A673 (cell line): ENCODE measurements at regions not wholly inside any gene's neighbourhood (a gene's known extent, or its start where the extent isn't known, plus 50 kb on each side); places are given as distances from the start of the nearest gene placed in this dataset.

Experiments used
- BruUV-seq: library from RNA; stranded (reverse); fragments of 400-500 nt; replicated peaks from 2 replicates; lab custom pipeline; 2021; lab: Mats Ljungman, UMichigan
- CTCF ChIA-PET: fragments of 300-600 bp; sonication (Branson Sonifier 250); formaldehyde crosslinking; loops from one replicate; lab custom pipeline; 2022; ENCODE audit warnings: antibody characterized with exemption; lab: Charles Lee
- POLR2A ChIA-PET: fragments of 300-600 bp; sonication (Branson Sonifier 250); formaldehyde crosslinking; loops from one replicate; lab custom pipeline; 2022; ENCODE audit warnings: antibody characterized with exemption; ENCODE audit not compliant: low non-redundant PET; lab: Charles Lee
- DNase-seq: peaks from one replicate; pipeline ENCODE4 v3.0.0-alpha.2; 2015; ENCODE audit warnings: low spot score
- H3K27ac ChIP-seq: fragments of 200-600 bp; sonication (generic); 2 replicates; pipeline ENCODE4 v1.5.1; 2016; ENCODE audit warnings: mixed run types, low read depth, mild to moderate bottlenecking, mixed read lengths, antibody characterized with exemption, low read length; ENCODE audit not compliant: poor library complexity, severe bottlenecking
- H3K27me3 ChIP-seq: fragments of 200-600 bp; sonication (generic); replicated peaks from 2 replicates; pipeline ENCODE4 v1.6.1; 2017; ENCODE audit warnings: mixed run types, low read depth, mild to moderate bottlenecking, mixed read lengths, antibody characterized with exemption, low read length; ENCODE audit not compliant: insufficient read depth, poor library complexity
- H3K36me3 ChIP-seq: fragments of 200-600 bp; sonication (generic); 2 replicates; pipeline ENCODE4 v1.6.1; 2016; ENCODE audit warnings: mixed run types, mild to moderate bottlenecking, mixed read lengths, antibody characterized with exemption, low read length; ENCODE audit not compliant: insufficient read depth, poor library complexity, severe bottlenecking
- H3K4me1 ChIP-seq: fragments of 200-600 bp; sonication (generic); 2 replicates; pipeline ENCODE4 v1.6.1; 2017; ENCODE audit warnings: mixed run types, mild to moderate bottlenecking, mixed read lengths, antibody characterized with exemption, low read length; ENCODE audit not compliant: insufficient read depth, poor library complexity, severe bottlenecking
- H3K4me3 ChIP-seq: fragments of 200-600 bp; sonication (generic); 2 replicates; pipeline ENCODE4 v1.5.1; 2016; ENCODE audit warnings: low read depth, mixed run types, mild to moderate bottlenecking, mixed read lengths, low read length; ENCODE audit not compliant: poor library complexity, severe bottlenecking
- H3K9me3 ChIP-seq: fragments of 200-600 bp; sonication (generic); 2 replicates; pipeline ENCODE4 v1.6.1; 2016; ENCODE audit warnings: mixed run types, low read depth, mild to moderate bottlenecking, mixed read lengths, antibody characterized with exemption, low read length; ENCODE audit not compliant: poor library complexity, severe bottlenecking
- CTCF ChIP-seq: fragments of 300-800, 200-600 bp; sonication (generic); conservative IDR thresholded peaks from 2 replicates; pipeline ENCODE4 v1.5.1; 2017; ENCODE audit warnings: low read depth, mild to moderate bottlenecking, antibody characterized with exemption, low read length, moderate library complexity, mixed read lengths
- EZH2 ChIP-seq: fragments of 200-600 bp; sonication (generic); IDR thresholded peaks from 2 replicates; pipeline ENCODE4 v1.6.1; 2017; ENCODE audit warnings: borderline replicate concordance, low read depth, mild to moderate bottlenecking, mixed read lengths, antibody characterized with exemption, low read length; ENCODE audit not compliant: poor library complexity, severe bottlenecking
- intact Hi-C: fragments of 100-400 bp; cut with micrococcal nuclease; formaldehyde crosslinking; loops from one replicate; pipeline ENCODE4 v1.10.0; 2022; ENCODE audit not compliant: unreplicated experiment

GRCh38 chr4:157768419-157768818 is 404.4 kb downstream of the GASK1B start:
- no peaks in the 10 kb centered on the region for H3K9me3 ChIP-seq
- intact Hi-C loops: no loop called here
- ChIA-PET CTCF (no interaction called here), POLR2A (no interaction called here)
- BruUV-seq: no TSS peak
- no peak for TF ChIP-seq CTCF
- TF ChIP-seq EZH2: no peak
- H3K4me1 ChIP-seq: no peaks in the 10 kb centered on the region
- no peak overlapping the region for H3K4me3 ChIP-seq
- no peak overlapping the region for H3K27ac ChIP-seq
- no peak for DNase-seq
- H3K27me3 ChIP-seq: no peaks in the 10 kb centered on the region
- no peaks in the 10 kb centered on the region for H3K36me3 ChIP-seq

- DNase-seq: no peak
- Histone ChIP-seq H3K27me3 (no peaks in the 10 kb centered on the region), H3K27ac (no peak overlapping the region), H3K9me3 (no peaks in the 10 kb centered on the region), H3K4me3 (no peak overlapping the region), H3K4me1 (no peaks in the 10 kb centered on the region), H3K36me3 (no peaks in the 10 kb centered on the region)
- intact Hi-C loops: no loop called here
- BruUV-seq: no TSS peak
- ChIA-PET CTCF (no interaction called here), POLR2A (no interaction called here)
- no peak for TF ChIP-seq EZH2
- no peak for TF ChIP-seq CTCF
Measured at GRCh38 chr4:157763490-157763889, 409.3 kb downstream of the GASK1B start.

GRCh38 chr4:157754410-157754809 is 418.4 kb downstream of the GASK1B start:
- Histone ChIP-seq H3K4me3 (no peak overlapping the region), H3K27ac (no peak overlapping the region), H3K27me3 (no peaks in the 10 kb centered on the region), H3K36me3 (no peaks in the 10 kb centered on the region), H3K9me3 (no peaks in the 10 kb centered on the region), H3K4me1 (no peaks in the 10 kb centered on the region)
- ChIA-PET CTCF (interaction anchor here (0.7 kb wide), 1 partner anchor 186 kb away, joined by 4 read pairs; no protein-coding TSS in a partner anchor), POLR2A (no interaction called here)
- TF ChIP-seq CTCF: no peak
- no peak for DNase-seq
- BruUV-seq: no TSS peak
- intact Hi-C loops: no loop called here
